Thyroid gland (tissue), 4 donors: ENCODE measurements at regions not wholly inside any gene's neighbourhood (a gene's known extent, or its start where the extent isn't known, plus 50 kb on each side); places are given as distances from the start of the nearest gene placed in this dataset.

Experiments used
- CTCF ChIP-seq, 6 experiments: fragments of 200-600 bp in 3 of 6; fragments of 450-650 bp in 3 of 6; sonication (generic) in 3 of 6; IDR thresholded peaks; one replicate each; pipeline ENCODE4 v1.5.1; 2016 to 2019; ENCODE audit warnings: antibody characterized with exemption in 6 of 6, mild to moderate bottlenecking in 2 of 6, inconsistent platforms in 1 of 6, moderate library complexity in 1 of 6
- POLR2A ChIP-seq, 2 donors: fragments of 450-650 bp; IDR thresholded peaks; one replicate each; pipeline ENCODE4 v1.6.1; 2017; ENCODE audit warnings: antibody characterized with exemption in 2 of 2, mild to moderate bottlenecking in 2 of 2, moderate library complexity in 1 of 2

- TF ChIP-seq CTCF (IDR thresholded peaks at IDR 0.05) = peak; percentile 42 to 88 (median 71)
- no peak for TF ChIP-seq POLR2A (IDR thresholded peaks at IDR 0.05)
Observed at GRCh38 chr12:46661110-46661845, 164.5 kb downstream of the SLC38A4 start.
